ENCODE measurements at regions not wholly inside any gene's neighbourhood (a gene's known extent, or its start where the extent isn't known, plus 50 kb on each side); places are given as distances from the start of the nearest gene placed in this dataset.

GRCh38 chr12:84174115-84174514 is 738.5 kb downstream of the SLC6A15 start:
- TF ChIP-seq EP300 (IDR thresholded peaks at IDR 0.05) (no peak), POLR2A (IDR thresholded peaks at IDR 0.05) (no peak)

Data from sigmoid colon (tissue), 4 donors.